GM12892 (cell line): ENCODE measurements at regions not wholly inside any gene's neighbourhood (a gene's known extent, or its start where the extent isn't known, plus 50 kb on each side); places are given as distances from the start of the nearest gene placed in this dataset.
"Not testable (repeated sequence)": the region's sequence is repeated elsewhere in the genome, so short reads cannot be mapped to it uniquely, and the experiment has no call there.

Experiments
- POLR2A ChIP-seq: IDR thresholded peaks from 2 replicates; pipeline ENCODE4 v1.6.1; 2011; ENCODE audit warnings: low read depth, low read length, control low read depth
- POLR2AphosphoS5 ChIP-seq: IDR thresholded peaks from 2 replicates; pipeline ENCODE4 v1.6.1; 2011; ENCODE audit warnings: low read depth, low read length, control low read depth
- TAF1 ChIP-seq: IDR thresholded peaks from 2 replicates; pipeline ENCODE4 v1.6.1; 2011; ENCODE audit warnings: low read depth, mild to moderate bottlenecking, control low read depth, low read length, borderline replicate concordance

DNA sequence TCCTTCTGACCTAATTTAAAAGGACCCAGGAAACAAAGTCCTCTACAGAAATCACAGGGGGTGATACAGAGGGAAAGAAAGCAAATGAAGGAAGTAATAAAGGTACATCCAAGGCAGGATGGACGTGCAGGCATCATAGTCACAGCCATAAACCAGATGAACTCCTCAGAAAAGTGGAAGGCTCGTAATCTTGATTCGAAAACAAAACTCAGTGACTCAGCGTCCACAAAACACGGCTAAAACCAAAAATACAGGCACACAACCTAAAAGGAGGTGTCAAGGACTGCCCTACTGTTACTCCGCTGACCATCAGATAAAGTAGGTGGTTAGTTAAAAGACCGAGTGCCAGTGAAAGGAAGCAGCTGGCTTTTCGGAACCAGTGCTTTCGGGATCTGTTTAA lies 81.5 kb downstream of the TRIM69 start:
- not testable (repeated sequence) for TF ChIP-seq POLR2AphosphoS5, TAF1, POLR2A
